AG10803 (cell line): ENCODE measurements at regions not wholly inside any gene's neighbourhood (a gene's known extent, or its start where the extent isn't known, plus 50 kb on each side); places are given as distances from the start of the nearest gene placed in this dataset.
A peak's percentile ranks its signal among the peaks of the same experiment; 100 is the strongest.

ENCODE experiments used
- DNase-seq: peaks from one replicate; pipeline ENCODE4 v3.0.0; 2010; ENCODE audit warnings: low read depth
- H3K4me3 ChIP-seq: 2 replicates; pipeline ENCODE4 v1.5.1; 2011; ENCODE audit warnings: mild to moderate bottlenecking, low read length, control low read depth
- CTCF ChIP-seq: conservative IDR thresholded peaks from 2 replicates; pipeline ENCODE4 v1.5.1; 2011; ENCODE audit warnings: mild to moderate bottlenecking, low read length, control low read depth, inconsistent platforms

GRCh38 chr1:218200979-218201378, 84.1 kb upstream of the RRP15 start:
- no peak overlapping the region for H3K4me3 ChIP-seq
- DNase-seq: peak; percentile 9
- no peak for TF ChIP-seq CTCF

GRCh38 chr1:218201601-218202000, 83.5 kb upstream of the RRP15 start:
- H3K4me3 ChIP-seq: no peak overlapping the region
- TF ChIP-seq CTCF: no peak
- DNase-seq: no peak

- no peak overlapping the region for H3K4me3 ChIP-seq
- no peak for DNase-seq
- no peak for TF ChIP-seq CTCF
Measured at GRCh38 chr1:218205721-218206120, 79.4 kb upstream of the RRP15 start.

GRCh38 chr1:218207194-218207593, 77.9 kb upstream of the RRP15 start:
- TF ChIP-seq CTCF: no peak
- H3K4me3 ChIP-seq: no peak overlapping the region
- DNase-seq: no peak

GRCh38 chr1:218209351-218209861, 75.7 kb upstream of the RRP15 start:
- DNase-seq: peak; percentile 82
- TF ChIP-seq CTCF: no peak
- H3K4me3 ChIP-seq: no peak overlapping the region

- TF ChIP-seq CTCF: no peak
- DNase-seq: peak; percentile 33
- H3K4me3 ChIP-seq: no peak overlapping the region
Measured at GRCh38 chr1:218211241-218211640, 73.9 kb upstream of the RRP15 start.

GRCh38 chr1:218217040-218217439, 68.1 kb upstream of the RRP15 start:
- DNase-seq: no peak
- no peak for TF ChIP-seq CTCF
- H3K4me3 ChIP-seq: no peak overlapping the region
